ENCODE measurements at regions not wholly inside any gene's neighbourhood (a gene's known extent, or its start where the extent isn't known, plus 50 kb on each side); places are given as distances from the start of the nearest gene placed in this dataset.

- Histone ChIP-seq H3K4me3 (no peak overlapping the region), H3K36me3 (no peaks in the 10 kb centered on the region), H3K27ac (no peak overlapping the region), H3K27me3 (no peaks in the 10 kb centered on the region), H3K4me1 (no peaks in the 10 kb centered on the region), H3K9me3 (no peaks in the 10 kb centered on the region)
- no peak for ATAC-seq
- intact Hi-C loops (cut with DNase I) = no loop called here
- WGBS (ENCODE audit: insufficient coverage, low coverage, low lambda C conversion rate, missing lambda C conversion rate) = 100% methylated on average over 1 of the region's 1 CpG
- no peak for TF ChIP-seq POLR2A (IDR thresholded peaks at IDR 0.05)
- no peak for TF ChIP-seq CTCF (IDR thresholded peaks at IDR 0.05)
- no peak for DNase-seq
Measured at GRCh38 chr6:103277936-103278335, 1581.8 kb downstream of the HACE1 start.

GRCh38 chr6:103273048-103273447 is 1586.7 kb downstream of the HACE1 start:
- intact Hi-C loops (cut with DNase I) = no loop called here
- ATAC-seq (peak; percentile 72 to 92 (median 82)), DNase-seq (no peak)
- Histone ChIP-seq H3K27me3 (no peaks in the 10 kb centered on the region), H3K27ac (no peak overlapping the region), H3K9me3 (no peaks in the 10 kb centered on the region), H3K4me3 (no peak overlapping the region), H3K4me1 (no peaks in the 10 kb centered on the region), H3K36me3 (no peaks in the 10 kb centered on the region)
- peak; percentile 38 to 57 (median 48) for TF ChIP-seq CTCF (IDR thresholded peaks at IDR 0.05)
- no peak for TF ChIP-seq POLR2A (IDR thresholded peaks at IDR 0.05)
- 4% methylated on average over 1 of the region's 1 CpG for WGBS (ENCODE audit: insufficient coverage, low coverage, low lambda C conversion rate, missing lambda C conversion rate)

GRCh38 chr6:103269581-103269980 is 1590.1 kb downstream of the HACE1 start:
- TF ChIP-seq CTCF (IDR thresholded peaks at IDR 0.05) = no peak
- TF ChIP-seq POLR2A (IDR thresholded peaks at IDR 0.05) = no peak
- Histone ChIP-seq H3K9me3 (no peaks in the 10 kb centered on the region), H3K27me3 (no peaks in the 10 kb centered on the region), H3K27ac (no peak overlapping the region), H3K4me1 (no peaks in the 10 kb centered on the region), H3K4me3 (no peak overlapping the region), H3K36me3 (no peaks in the 10 kb centered on the region)
- 42% methylated on average over 2 of the region's 2 CpGs for WGBS (ENCODE audit: insufficient coverage, low coverage, low lambda C conversion rate, missing lambda C conversion rate)
- intact Hi-C loops (cut with DNase I) = no loop called here
- DNase-seq = no peak
- no peak for ATAC-seq

- Histone ChIP-seq H3K27me3 (no peaks in the 10 kb centered on the region), H3K27ac (no peak overlapping the region), H3K4me3 (no peak overlapping the region), H3K9me3 (no peaks in the 10 kb centered on the region), H3K36me3 (no peaks in the 10 kb centered on the region), H3K4me1 (no peaks in the 10 kb centered on the region)
- no peak for DNase-seq
- intact Hi-C loops (cut with DNase I) = no loop called here
- no peak for TF ChIP-seq CTCF (IDR thresholded peaks at IDR 0.05)
- TF ChIP-seq POLR2A (IDR thresholded peaks at IDR 0.05) = no peak
- 51% methylated on average over 2 of the region's 2 CpGs for WGBS (ENCODE audit: insufficient coverage, low coverage, low lambda C conversion rate, missing lambda C conversion rate)
- ATAC-seq = no peak
Measured at GRCh38 chr6:103268335-103268734, 1591.4 kb downstream of the HACE1 start.

GRCh38 chr6:103264020-103264419 is 1595.7 kb downstream of the HACE1 start:
- H3K4me3 ChIP-seq = no peak overlapping the region
- no peaks in the 10 kb centered on the region for H3K27me3 ChIP-seq
- intact Hi-C loops (cut with DNase I) = no loop called here
- 83% methylated on average over 2 of the region's 9 CpGs for WGBS (ENCODE audit: insufficient coverage, low coverage, low lambda C conversion rate, missing lambda C conversion rate)
- DNase-seq = no peak
- H3K27ac ChIP-seq = no peak overlapping the region
- H3K4me1 ChIP-seq = no peaks in the 10 kb centered on the region
- no peaks in the 10 kb centered on the region for H3K9me3 ChIP-seq
- ATAC-seq = no peak
- TF ChIP-seq CTCF (IDR thresholded peaks at IDR 0.05) = no peak
- TF ChIP-seq POLR2A (IDR thresholded peaks at IDR 0.05) = no peak
- no peaks in the 10 kb centered on the region for H3K36me3 ChIP-seq
